Liver (tissue), 7 donors: ENCODE measurements at regions not wholly inside any gene's neighbourhood (a gene's known extent, or its start where the extent isn't known, plus 50 kb on each side); places are given as distances from the start of the nearest gene placed in this dataset.

Source experiments
- DNase-seq: peaks from one replicate; pipeline ENCODE4 v3.0.0-alpha.2; 2017; ENCODE audit warnings: low spot score
- H3K27ac ChIP-seq, 2 donors: one replicate each; pipeline ENCODE4 v1.7.0; 2013; ENCODE audit warnings: inconsistent platforms in 2 of 2, low read length in 2 of 2, control low read depth in 1 of 2, low read depth in 1 of 2, mild to moderate bottlenecking in 1 of 2
- H3K27me3 ChIP-seq, 4 donors: one replicate each; pipeline versions ENCODE4 v1.6.1 to v1.7.0; 2013; ENCODE audit warnings: low read length in 3 of 4, inconsistent platforms in 1 of 4, mild to moderate bottlenecking in 1 of 4, moderate library complexity in 1 of 4; ENCODE audit not compliant: control insufficient read depth in 4 of 4, insufficient read depth in 4 of 4
- H3K36me3 ChIP-seq, 4 donors: one replicate each; pipeline versions ENCODE4 v1.6.1 to v1.7.0; 2013; ENCODE audit warnings: low read length in 3 of 4, mild to moderate bottlenecking in 3 of 4, low read depth in 1 of 4, moderate library complexity in 1 of 4; ENCODE audit not compliant: control insufficient read depth in 4 of 4, insufficient read depth in 3 of 4
- H3K4me1 ChIP-seq, 4 donors: one replicate each; pipeline versions ENCODE4 v1.6.1 to v1.7.0; 2013; ENCODE audit warnings: low read length in 3 of 4, mild to moderate bottlenecking in 3 of 4, moderate library complexity in 1 of 4; ENCODE audit not compliant: control insufficient read depth in 4 of 4, insufficient read depth in 4 of 4
- H3K4me3 ChIP-seq, 3 donors: one replicate each; pipeline versions ENCODE4 v1.6.1 to v1.7.0; 2013; ENCODE audit warnings: low read length in 3 of 3, control low read depth in 1 of 3, low read depth in 1 of 3, mild to moderate bottlenecking in 1 of 3
- H3K9ac ChIP-seq, 2 donors: one replicate each; pipeline ENCODE4 v1.7.0; 2013; ENCODE audit warnings: low read length in 2 of 2, mild to moderate bottlenecking in 2 of 2, moderate library complexity in 2 of 2, control low read depth in 1 of 2, low read depth in 1 of 2
- H3K9me3 ChIP-seq, 4 donors: one replicate each; pipeline versions ENCODE4 v1.6.1 to v1.7.0; 2013; ENCODE audit warnings: low read length in 3 of 4; ENCODE audit not compliant: control insufficient read depth in 4 of 4
- EGR1 ChIP-seq, 2 donors: IDR thresholded peaks; 2 replicates each; pipeline ENCODE4 v1.6.1; 2016 to 2018; ENCODE audit warnings: antibody characterized with exemption in 2 of 2, low read depth in 2 of 2
- FOXA1 ChIP-seq: IDR thresholded peaks from 2 replicates; pipeline ENCODE4 v1.6.1; 2016; ENCODE audit warnings: antibody characterized with exemption
- FOXA2 ChIP-seq: IDR thresholded peaks from 2 replicates; pipeline ENCODE4 v1.6.1; 2016; ENCODE audit warnings: antibody characterized with exemption
- GABPA ChIP-seq, 2 donors: IDR thresholded peaks in 1 of 2; conservative IDR thresholded peaks in 1 of 2; 2 replicates each; pipeline ENCODE4 v1.6.1; 2016; ENCODE audit warnings: antibody characterized with exemption in 2 of 2, mild to moderate bottlenecking in 1 of 2, moderate library complexity in 1 of 2
- HNF4A ChIP-seq, 2 donors: conservative IDR thresholded peaks; 2 replicates each; pipeline ENCODE4 v1.6.1; 2016; ENCODE audit warnings: antibody characterized with exemption in 2 of 2, mild to moderate bottlenecking in 2 of 2
- JUND ChIP-seq, 2 donors: IDR thresholded peaks; 2 replicates each; pipeline ENCODE4 v1.6.1; 2016; ENCODE audit warnings: antibody characterized with exemption in 2 of 2
- NR2F2 ChIP-seq: IDR thresholded peaks from 2 replicates; pipeline ENCODE4 v1.6.1; 2016; ENCODE audit warnings: antibody characterized with exemption
- REST ChIP-seq: IDR thresholded peaks from 2 replicates; pipeline ENCODE4 v1.6.1; 2016; ENCODE audit warnings: antibody characterized with exemption, mild to moderate bottlenecking
- RXRA ChIP-seq, 2 donors: IDR thresholded peaks; 2 replicates each; pipeline ENCODE4 v1.6.1; 2017 to 2018; ENCODE audit warnings: antibody characterized with exemption in 2 of 2, mild to moderate bottlenecking in 1 of 2
- TAF1 ChIP-seq: conservative IDR thresholded peaks from 2 replicates; pipeline ENCODE4 v1.6.1; 2016; ENCODE audit warnings: antibody characterized with exemption, mild to moderate bottlenecking
- YY1 ChIP-seq: IDR thresholded peaks from 2 replicates; pipeline ENCODE4 v1.6.1; 2016; ENCODE audit warnings: antibody characterized with exemption, mild to moderate bottlenecking
- ZBTB33 ChIP-seq: IDR thresholded peaks from 2 replicates; pipeline ENCODE4 v1.6.1; 2016; ENCODE audit warnings: antibody characterized with exemption
- WGBS: extraction: QIAGEN DNeasy Blood & Tissue Kit; methylation state at CpG from one replicate; pipeline ENCODE4 v1.1.7; 2013; 5-methylcytosine and 5-hydroxymethylcytosine counted together
- donor health status: healthy.
- donor health status: healthy.
- donor health status: healthy.
- donor health status: healthy.

DNA sequence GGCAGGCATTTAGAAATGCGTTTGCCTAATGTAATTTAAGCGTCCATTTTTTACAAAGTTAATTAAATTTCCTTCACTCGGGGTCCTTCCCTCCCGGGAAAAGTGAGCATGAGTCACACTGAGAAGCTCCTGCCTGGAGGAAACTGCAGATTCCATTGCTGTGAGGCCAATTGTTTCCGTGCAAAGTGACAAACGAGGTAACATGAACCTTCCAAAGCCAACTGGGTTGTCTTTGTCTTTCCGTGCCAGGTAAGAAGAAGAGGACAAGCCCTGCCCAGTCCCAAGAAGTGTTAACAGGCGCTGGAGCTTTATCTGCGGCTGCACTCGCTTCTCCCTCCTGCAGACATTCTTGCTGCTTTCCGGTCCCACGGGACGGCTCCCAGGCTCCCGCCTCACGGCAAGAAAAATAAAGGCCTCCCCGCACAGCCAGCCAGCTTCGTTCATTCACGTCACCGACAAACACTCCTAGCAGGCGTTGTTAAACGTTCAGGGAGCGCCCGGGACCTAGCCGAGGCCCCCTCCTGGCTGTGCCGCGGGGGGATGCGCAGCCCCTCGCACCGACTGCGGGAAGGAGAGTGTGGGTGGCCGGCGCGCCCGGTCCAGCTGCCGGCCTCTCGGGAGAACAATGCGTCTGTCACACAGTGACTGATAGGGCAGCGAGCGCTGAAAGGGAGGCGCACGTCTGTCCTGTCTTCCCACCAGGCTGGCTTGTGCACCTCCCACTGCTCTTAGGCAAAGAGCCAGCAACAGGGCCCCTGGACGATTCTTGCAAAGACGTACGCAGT is 61.5 kb upstream of the HDDC2 start:
- peak overlapping the region in 2 of 3 donors; percentile 35 to 38 for H3K4me3 ChIP-seq
- peaks cover 0 to 10% (median 6%) of the 10 kb centered on the region in 4 donors for H3K4me1 ChIP-seq
- H3K27ac ChIP-seq = peak overlapping the region; percentile 23
- DNase-seq = peak; percentile 61
- H3K27me3 ChIP-seq = peaks cover 0 to 4% (median 1%) of the 10 kb centered on the region in 4 donors
- 3% methylated on average over 44 of the region's 44 CpGs for WGBS
- no peak overlapping the region for H3K9ac ChIP-seq
- H3K9me3 ChIP-seq = no peaks in the 10 kb centered on the region
- no peaks in the 10 kb centered on the region for H3K36me3 ChIP-seq
- no peak for TF ChIP-seq EGR1 (IDR thresholded peaks at IDR 0.05; ENCODE audit: low read depth in 2 of 2)
- no peak for TF ChIP-seq RXRA (IDR thresholded peaks at IDR 0.05)
- TF ChIP-seq NR2F2 = no peak
- no peak for TF ChIP-seq FOXA2
- TF ChIP-seq ZBTB33 = no peak

GRCh38 chr6:125363824-125364165 is 62.0 kb upstream of the HDDC2 start:
- Histone ChIP-seq H3K9ac (no peak overlapping the region), H3K36me3 (no peaks in the 10 kb centered on the region), H3K4me1 (peaks cover 0 to 10% (median 6%) of the 10 kb centered on the region in 4 donors), H3K9me3 (no peaks in the 10 kb centered on the region), H3K27ac (no peak overlapping the region), H3K4me3 (no peak overlapping the region), H3K27me3 (peaks cover 0 to 4% (median 1%) of the 10 kb centered on the region in 4 donors)
- DNase-seq = no peak
- 38% methylated on average over 9 of the region's 9 CpGs for WGBS
- TF ChIP-seq GABPA (IDR thresholded peaks at IDR 0.05 in 1 of 2, conservative IDR thresholded peaks at IDR 0.05 in 1 of 2) = no peak
- peak; percentile 56 for TF ChIP-seq NR2F2

- WGBS = 83% methylated on average over 5 of the region's 5 CpGs
- no peak for DNase-seq
- Histone ChIP-seq H3K4me3 (no peak overlapping the region), H3K4me1 (peaks cover 0 to 10% (median 6%) of the 10 kb centered on the region in 4 donors), H3K36me3 (no peaks in the 10 kb centered on the region), H3K9me3 (no peaks in the 10 kb centered on the region), H3K27me3 (peaks cover 0 to 4% (median 1%) of the 10 kb centered on the region in 4 donors), H3K27ac (no peak overlapping the region), H3K9ac (no peak overlapping the region)
- TF ChIP-seq NR2F2 (no peak), ZBTB33 (no peak), FOXA1 (no peak), REST (no peak), TAF1 (no peak), EGR1 (IDR thresholded peaks at IDR 0.05; ENCODE audit: low read depth in 2 of 2) (no peak), YY1 (no peak), HNF4A (conservative IDR thresholded peaks at IDR 0.05) (no peak), JUND (IDR thresholded peaks at IDR 0.05) (no peak)
These were observed 63.5 kb upstream of the HDDC2 start for GRCh38 chr6:125365230-125365629.
